Activated CD4-positive, alpha-beta memory T cell treated with anti-CD3 and anti-CD28 coated beads, Interleukin-2, amount 10 ng/mL, durations not matched to agents 7 days and 5 days (primary cell): ENCODE measurements at regions not wholly inside any gene's neighbourhood (a gene's known extent, or its start where the extent isn't known, plus 50 kb on each side); places are given as distances from the start of the nearest gene placed in this dataset.

Source experiments
- CTCF ChIA-PET: fragments of 350-600 bp; sonication (Branson Sonifier 250); formaldehyde crosslinking; loops from one replicate; lab custom pipeline; 2021; ENCODE audit warnings: antibody characterized with exemption, inconsistent platforms; lab: Charles Lee
- POLR2A ChIA-PET: fragments of 350-600 bp; sonication (Branson Sonifier 250); formaldehyde crosslinking; loops from one replicate; lab custom pipeline; 2021; ENCODE audit warnings: antibody characterized with exemption; lab: Charles Lee
- DNase-seq: peaks from one replicate; pipeline ENCODE4 v3.0.0-alpha.2; 2020
- H3K27ac Mint-ChIP-seq: one replicate; pipeline ENCODE4 v1.8.0; 2021; ENCODE audit warnings: mild to moderate bottlenecking, mixed read lengths
- H3K27me3 Mint-ChIP-seq: one replicate; pipeline ENCODE4 v1.8.0; 2021; ENCODE audit warnings: mixed read lengths
- H3K36me3 Mint-ChIP-seq: one replicate; pipeline ENCODE4 v1.8.0; 2021; ENCODE audit warnings: low read depth, mixed read lengths
- H3K4me1 Mint-ChIP-seq: one replicate; pipeline ENCODE4 v1.8.0; 2021; ENCODE audit warnings: mixed read lengths
- H3K4me3 Mint-ChIP-seq: one replicate; pipeline ENCODE4 v1.8.0; 2021; ENCODE audit warnings: mild to moderate bottlenecking, mixed read lengths
- H3K9me3 Mint-ChIP-seq: one replicate; pipeline ENCODE4 v1.8.0; 2021; ENCODE audit warnings: mixed read lengths

GRCh38 chr13:78845656-78846365, 186.9 kb upstream of the OBI1 start:
- Mint-ChIP-seq H3K4me1 (no peaks in the 10 kb centered on the region), H3K4me3 (no peak overlapping the region), H3K36me3 (no peaks in the 10 kb centered on the region), H3K9me3 (no peaks in the 10 kb centered on the region), H3K27me3 (no peaks in the 10 kb centered on the region), H3K27ac (no peak overlapping the region)
- CTCF ChIA-PET = no interaction called here
- POLR2A ChIA-PET = no interaction called here
- DNase-seq = no peak

GRCh38 chr13:78844106-78844505, 185.2 kb upstream of the OBI1 start:
- CTCF ChIA-PET = interaction anchor here (0.7 kb wide), 1 partner anchor 10 kb away, joined by 3 read pairs; no protein-coding TSS in a partner anchor
- no peak overlapping the region for H3K4me3 Mint-ChIP-seq
- POLR2A ChIA-PET = no interaction called here

GRCh38 chr13:78841358-78841963, 182.5 kb upstream of the OBI1 start:
- DNase-seq = no peak
- H3K9me3 Mint-ChIP-seq = no peaks in the 10 kb centered on the region
- no peaks in the 10 kb centered on the region for H3K27me3 Mint-ChIP-seq
- H3K4me1 Mint-ChIP-seq = no peaks in the 10 kb centered on the region
- H3K36me3 Mint-ChIP-seq = no peaks in the 10 kb centered on the region
- POLR2A ChIA-PET = no interaction called here
- CTCF ChIA-PET = no interaction called here
- H3K4me3 Mint-ChIP-seq = no peak overlapping the region
- no peak overlapping the region for H3K27ac Mint-ChIP-seq

More at GRCh38 chr13:78844106-78844505, 185.2 kb upstream of the OBI1 start:
- Mint-ChIP-seq H3K9me3 (no peaks in the 10 kb centered on the region), H3K4me1 (no peaks in the 10 kb centered on the region), H3K36me3 (no peaks in the 10 kb centered on the region), H3K27me3 (no peaks in the 10 kb centered on the region), H3K27ac (no peak overlapping the region)
- DNase-seq = no peak

- ChIA-PET POLR2A (no interaction called here), CTCF (no interaction called here)
- Mint-ChIP-seq H3K4me1 (no peaks in the 10 kb centered on the region), H3K36me3 (no peaks in the 10 kb centered on the region), H3K27ac (no peak overlapping the region), H3K4me3 (no peak overlapping the region), H3K27me3 (no peaks in the 10 kb centered on the region), H3K9me3 (no peaks in the 10 kb centered on the region)
- no peak for DNase-seq
Observed at GRCh38 chr13:78836238-78836784, 177.4 kb upstream of the OBI1 start.

GRCh38 chr13:78832461-78832860, 173.5 kb upstream of the OBI1 start:
- DNase-seq = no peak
- H3K9me3 Mint-ChIP-seq = no peaks in the 10 kb centered on the region
- no peak overlapping the region for H3K4me3 Mint-ChIP-seq
- no peak overlapping the region for H3K27ac Mint-ChIP-seq
- ChIA-PET POLR2A (no interaction called here), CTCF (no interaction called here)
- no peaks in the 10 kb centered on the region for H3K36me3 Mint-ChIP-seq
- no peaks in the 10 kb centered on the region for H3K4me1 Mint-ChIP-seq
- H3K27me3 Mint-ChIP-seq = no peaks in the 10 kb centered on the region

GRCh38 chr13:78830508-78830907, 171.6 kb upstream of the OBI1 start:
- CTCF ChIA-PET = no interaction called here
- Mint-ChIP-seq H3K4me3 (no peak overlapping the region), H3K36me3 (no peaks in the 10 kb centered on the region), H3K4me1 (no peaks in the 10 kb centered on the region), H3K27me3 (no peaks in the 10 kb centered on the region), H3K27ac (no peak overlapping the region), H3K9me3 (no peaks in the 10 kb centered on the region)
- DNase-seq = no peak
- POLR2A ChIA-PET = no interaction called here

- H3K27me3 Mint-ChIP-seq = no peaks in the 10 kb centered on the region
- H3K36me3 Mint-ChIP-seq = no peaks in the 10 kb centered on the region
- no peak for DNase-seq
- H3K4me3 Mint-ChIP-seq = no peak overlapping the region
- H3K4me1 Mint-ChIP-seq = no peaks in the 10 kb centered on the region
- POLR2A ChIA-PET = no interaction called here
- H3K27ac Mint-ChIP-seq = no peak overlapping the region
- CTCF ChIA-PET = no interaction called here
- H3K9me3 Mint-ChIP-seq = no peaks in the 10 kb centered on the region
Observed at GRCh38 chr13:78829821-78830220, 170.9 kb upstream of the OBI1 start.

- Mint-ChIP-seq H3K36me3 (no peaks in the 10 kb centered on the region), H3K9me3 (no peaks in the 10 kb centered on the region), H3K4me3 (no peak overlapping the region), H3K27me3 (no peaks in the 10 kb centered on the region), H3K27ac (no peak overlapping the region), H3K4me1 (no peaks in the 10 kb centered on the region)
- CTCF ChIA-PET = no interaction called here
- no peak for DNase-seq
- POLR2A ChIA-PET = no interaction called here
Observed at GRCh38 chr13:78827471-78827870, 168.5 kb upstream of the OBI1 start.

GRCh38 chr13:78826936-78827335, 168.0 kb upstream of the OBI1 start:
- no peaks in the 10 kb centered on the region for H3K4me1 Mint-ChIP-seq
- H3K27ac Mint-ChIP-seq = no peak overlapping the region
- no peaks in the 10 kb centered on the region for H3K9me3 Mint-ChIP-seq
- no peaks in the 10 kb centered on the region for H3K27me3 Mint-ChIP-seq
- no peak for DNase-seq
- ChIA-PET POLR2A (no interaction called here), CTCF (no interaction called here)
- no peaks in the 10 kb centered on the region for H3K36me3 Mint-ChIP-seq
- H3K4me3 Mint-ChIP-seq = no peak overlapping the region

GRCh38 chr13:78826312-78826711, 167.4 kb upstream of the OBI1 start:
- Mint-ChIP-seq H3K27ac (no peak overlapping the region), H3K9me3 (no peaks in the 10 kb centered on the region), H3K27me3 (no peaks in the 10 kb centered on the region), H3K4me3 (no peak overlapping the region), H3K36me3 (no peaks in the 10 kb centered on the region), H3K4me1 (no peaks in the 10 kb centered on the region)
- ChIA-PET POLR2A (no interaction called here), CTCF (no interaction called here)
- no peak for DNase-seq

GRCh38 chr13:78820541-78820940, 161.6 kb upstream of the OBI1 start:
- no peak for DNase-seq
- POLR2A ChIA-PET = no interaction called here
- H3K4me3 Mint-ChIP-seq = no peak overlapping the region
- no peaks in the 10 kb centered on the region for H3K9me3 Mint-ChIP-seq
- H3K36me3 Mint-ChIP-seq = no peaks in the 10 kb centered on the region
- CTCF ChIA-PET = no interaction called here
- no peak overlapping the region for H3K27ac Mint-ChIP-seq
- no peaks in the 10 kb centered on the region for H3K4me1 Mint-ChIP-seq
- no peaks in the 10 kb centered on the region for H3K27me3 Mint-ChIP-seq

- no peak for DNase-seq
- CTCF ChIA-PET = no interaction called here
- H3K4me1 Mint-ChIP-seq = no peaks in the 10 kb centered on the region
- H3K36me3 Mint-ChIP-seq = no peaks in the 10 kb centered on the region
- no peak overlapping the region for H3K27ac Mint-ChIP-seq
- H3K9me3 Mint-ChIP-seq = no peaks in the 10 kb centered on the region
- no peak overlapping the region for H3K4me3 Mint-ChIP-seq
- POLR2A ChIA-PET = no interaction called here
- no peaks in the 10 kb centered on the region for H3K27me3 Mint-ChIP-seq
Observed at GRCh38 chr13:78816592-78816991, 157.6 kb upstream of the OBI1 start.

- Mint-ChIP-seq H3K27ac (no peak overlapping the region), H3K36me3 (no peaks in the 10 kb centered on the region), H3K9me3 (no peaks in the 10 kb centered on the region), H3K4me1 (no peaks in the 10 kb centered on the region), H3K4me3 (no peak overlapping the region), H3K27me3 (no peaks in the 10 kb centered on the region)
- CTCF ChIA-PET = no interaction called here
- no peak for DNase-seq
- POLR2A ChIA-PET = no interaction called here
Observed at GRCh38 chr13:78816154-78816553, 157.2 kb upstream of the OBI1 start.

- H3K4me1 Mint-ChIP-seq = no peaks in the 10 kb centered on the region
- ChIA-PET POLR2A (no interaction called here), CTCF (interaction anchor here (0.5 kb wide), 1 partner anchor 28 kb away, joined by 3 read pairs; no protein-coding TSS in a partner anchor)
- no peaks in the 10 kb centered on the region for H3K27me3 Mint-ChIP-seq
- no peaks in the 10 kb centered on the region for H3K9me3 Mint-ChIP-seq
- no peak overlapping the region for H3K4me3 Mint-ChIP-seq
- no peak overlapping the region for H3K27ac Mint-ChIP-seq
- H3K36me3 Mint-ChIP-seq = no peaks in the 10 kb centered on the region
- DNase-seq = no peak
Observed at GRCh38 chr13:78806457-78806856, 147.5 kb upstream of the OBI1 start.
